ENCODE measurements at regions not wholly inside any gene's neighbourhood (a gene's known extent, or its start where the extent isn't known, plus 50 kb on each side); places are given as distances from the start of the nearest gene placed in this dataset.

- no peak for TF ChIP-seq ZNF830 (tag by site-specific recombination; IDR thresholded peaks at IDR 0.05; ENCODE audit: low read depth)
- TF ChIP-seq ZNF146 (tag by site-specific recombination; IDR thresholded peaks at IDR 0.05), result no peak
- no peak for TF ChIP-seq ZNF280C (tag by site-specific recombination; IDR thresholded peaks at IDR 0.05)
- no peak for TF ChIP-seq HOXC10 (CRISPR knock-in tag; IDR thresholded peaks at IDR 0.05)
- no peak for TF ChIP-seq SCRT2 (tag by site-specific recombination; IDR thresholded peaks at IDR 0.05)
- no peak for TF ChIP-seq ZNF449 (tag by site-specific recombination; IDR thresholded peaks at IDR 0.05)
- no peak for TF ChIP-seq ZNF24 (tag by site-specific recombination; IDR thresholded peaks at IDR 0.05)
- TF ChIP-seq ZXDB (tag by site-specific recombination; IDR thresholded peaks at IDR 0.05), result no peak
- no peak for TF ChIP-seq ZNF23 (tag by site-specific recombination; IDR thresholded peaks at IDR 0.05; ENCODE audit: borderline replicate concordance)
- TF ChIP-seq PRDM6 (tag by site-specific recombination; IDR thresholded peaks at IDR 0.05), result peak; percentile 85
- TF ChIP-seq KLF17 (tag by site-specific recombination; IDR thresholded peaks at IDR 0.05), result no peak
These were observed 54.3 kb upstream of the SERBP1 start (continued) for GRCh38 chr1:67484492-67484891.

- no peak overlapping the region for H3K27ac ChIP-seq (ENCODE audit: extremely low read depth, low read depth, low read length)
- H3K9me3 ChIP-seq (ENCODE audit: control insufficient read depth, insufficient read depth, low read depth, low read length), result no peaks in the 10 kb centered on the region
- no peak overlapping the region for H3K4me3 ChIP-seq (ENCODE audit: low read depth, low read length)
- peak; percentile 93 for TF ChIP-seq ZFHX2 (tag by site-specific recombination; conservative IDR thresholded peaks at IDR 0.05)
- no peak for TF ChIP-seq SP7 (tag by site-specific recombination; IDR thresholded peaks at IDR 0.05)
- peak; percentile 95 for TF ChIP-seq EGR2 (tag by site-specific recombination; IDR thresholded peaks at IDR 0.05; ENCODE audit: low read depth)
- H3K36me3 ChIP-seq (ENCODE audit: control insufficient read depth in 2 of 2, insufficient read depth in 1 of 2, low read length in 2 of 2), result no peaks in the 10 kb centered on the region
- 0 out of 2 replicates have a peak, but pooled peaks cover 5% of the 10 kb centered on the region for H3K4me1 ChIP-seq (ENCODE audit: control insufficient read depth, insufficient read depth, low read length)
- CTCF ChIA-PET, result interaction anchor here (5.3 kb wide), 1 partner anchor 16 kb away, joined by 24 read pairs; no protein-coding TSS in a partner anchor
- POLR2A ChIA-PET, result no interaction called here
These were observed 55.0 kb upstream of the SERBP1 start for GRCh38 chr1:67485046-67485811.

GRCh38 chr1:67489643-67490042 lies 59.4 kb upstream of the SERBP1 start:
- CTCF ChIA-PET, result interaction anchor here (0.7 to 5.3 kb wide), 7 partner anchors 8 to 276 kb away, joined by 3 to 24 read pairs (median 5); no protein-coding TSS in a partner anchor
- Histone ChIP-seq H3K4me1 (ENCODE audit: control insufficient read depth, insufficient read depth, low read length) (no peaks in the 10 kb centered on the region), H3K9me3 (ENCODE audit: control insufficient read depth, insufficient read depth, low read depth, low read length) (no peaks in the 10 kb centered on the region), H3K27ac (ENCODE audit: extremely low read depth, low read depth, low read length) (no peak overlapping the region), H3K36me3 (ENCODE audit: control insufficient read depth in 2 of 2, insufficient read depth in 1 of 2, low read length in 2 of 2) (no peaks in the 10 kb centered on the region), H3K4me3 (ENCODE audit: low read depth, low read length) (no peak overlapping the region)
- no peak for TF ChIP-seq ZNF624 (tag by site-specific recombination; IDR thresholded peaks at IDR 0.05)
- peak; percentile 50; the same call in 1 of the 2 replicates for TF ChIP-seq FEZF1 (tag by site-specific recombination; IDR thresholded peaks at IDR 0.05)
- no peak for TF ChIP-seq ZBTB11 (tag by site-specific recombination; conservative IDR thresholded peaks at IDR 0.05; ENCODE audit: low read depth)
- peak; percentile 50 for TF ChIP-seq ZNF654 (tag by site-specific recombination; IDR thresholded peaks at IDR 0.05; ENCODE audit: low read depth)
- TF ChIP-seq ZBTB17 (tag by site-specific recombination; IDR thresholded peaks at IDR 0.05), result no peak
- TF ChIP-seq PRDM6 (tag by site-specific recombination; IDR thresholded peaks at IDR 0.05), result no peak
- TF ChIP-seq ZNF561 (tag by site-specific recombination; IDR thresholded peaks at IDR 0.05; ENCODE audit: borderline replicate concordance), result no peak
- POLR2A ChIA-PET, result no interaction called here

Measured in HEK293 (cell line).